OCI-LY1 (cell line): ENCODE measurements at regions not wholly inside any gene's neighbourhood (a gene's known extent, or its start where the extent isn't known, plus 50 kb on each side); places are given as distances from the start of the nearest gene placed in this dataset.

Experiments
- H2AFZ ChIP-seq: fragments of 200-600 bp; sonication (generic), shearing (Covaris generic); 2 replicates; pipeline ENCODE4 v1.6.0; 2014; ENCODE audit warnings: antibody characterized with exemption, mild to moderate bottlenecking, low read length
- H3F3A ChIP-seq: fragments of 200-600 bp; sonication (generic), shearing (Covaris generic); 2 replicates; pipeline ENCODE4 v1.6.0; 2014; ENCODE audit warnings: mild to moderate bottlenecking, antibody characterized with exemption, low read length, moderate library complexity; ENCODE audit not compliant: insufficient read depth
- H3K27ac ChIP-seq: fragments of 200-600 bp; sonication (generic); 2 replicates; pipeline ENCODE4 v1.5.1; 2014; ENCODE audit warnings: low read length, mixed run types, mild to moderate bottlenecking, low read depth; ENCODE audit not compliant: poor library complexity, severe bottlenecking
- H3K27me3 ChIP-seq: fragments of 200-600 bp; sonication (generic); 2 replicates; pipeline ENCODE4 v1.6.0; 2014; ENCODE audit warnings: antibody characterized with exemption, mild to moderate bottlenecking, low read length, moderate library complexity; ENCODE audit not compliant: insufficient read depth
- H3K36me3 ChIP-seq: fragments of 200-600 bp; sonication (generic); 2 replicates; pipeline ENCODE4 v1.6.1; 2014; ENCODE audit warnings: mild to moderate bottlenecking, antibody characterized with exemption, low read length, moderate library complexity, mixed read lengths; ENCODE audit not compliant: insufficient read depth
- H3K4me1 ChIP-seq: fragments of 200-600 bp; sonication (generic); 2 replicates; pipeline ENCODE4 v1.5.1; 2014; ENCODE audit warnings: mild to moderate bottlenecking, low read length, moderate library complexity; ENCODE audit not compliant: insufficient read depth, severe bottlenecking
- H3K4me2 ChIP-seq: fragments of 200-600 bp; sonication (generic), shearing (Covaris generic); 2 replicates; pipeline ENCODE4 v1.6.1; 2014; ENCODE audit warnings: low read length
- H3K4me3 ChIP-seq: fragments of 200-600 bp; sonication (generic); 2 replicates; pipeline ENCODE4 v1.5.1; 2014; ENCODE audit warnings: low read length, low read depth, mild to moderate bottlenecking, mixed read lengths; ENCODE audit not compliant: poor library complexity, severe bottlenecking
- H3K79me2 ChIP-seq: fragments of 200-600 bp; shearing (Covaris generic); 2 replicates; pipeline ENCODE4 v1.6.1; 2016; ENCODE audit warnings: mixed run types, low read length, mixed read lengths; ENCODE audit not compliant: insufficient read depth
- H3K9ac ChIP-seq: fragments of 200-600 bp; sonication (generic), shearing (Covaris generic); 2 replicates; pipeline ENCODE4 v1.6.1; 2014; ENCODE audit warnings: mild to moderate bottlenecking, low read length, mixed read lengths
- H3K9me2 ChIP-seq: fragments of 200-600 bp; sonication (generic), shearing (Covaris generic); 2 replicates; pipeline ENCODE4 v1.6.1; 2014; ENCODE audit warnings: low read depth, mild to moderate bottlenecking, low read length, mixed read lengths
- H3K9me3 ChIP-seq: fragments of 200-600 bp; shearing (Covaris generic); 2 replicates; pipeline ENCODE4 v1.6.1; 2014; ENCODE audit warnings: low read length, mixed read lengths
- H4K20me1 ChIP-seq: fragments of 200-600 bp; sonication (generic), shearing (Covaris generic); 2 replicates; pipeline ENCODE4 v1.6.0; 2016; ENCODE audit warnings: mild to moderate bottlenecking, low read length; ENCODE audit not compliant: insufficient read depth
- CTCF ChIP-seq: fragments of 200-600 bp; sonication (generic), shearing (Covaris generic); IDR thresholded peaks from 2 replicates; pipeline ENCODE4 v1.5.1; 2017; ENCODE audit warnings: mild to moderate bottlenecking, antibody characterized with exemption, low read length, moderate library complexity, mixed read lengths
- EZH2 ChIP-seq: fragments of 200-600 bp; sonication (generic), shearing (Covaris generic); IDR thresholded peaks from 2 replicates; pipeline ENCODE4 v1.8.0; 2017; ENCODE audit warnings: borderline replicate concordance, mixed run types, mild to moderate bottlenecking, antibody characterized with exemption, low read length, moderate library complexity, mixed read lengths

- TF ChIP-seq CTCF (no peak), EZH2 (no peak)
- Histone ChIP-seq H3K9ac (no peak overlapping the region), H3K4me2 (no peak overlapping the region), H3K36me3 (no peaks in the 10 kb centered on the region), H3K27ac (no peak overlapping the region), H3K9me3 (no peaks in the 10 kb centered on the region), H3K27me3 (no peaks in the 10 kb centered on the region), H4K20me1 (no peaks in the 10 kb centered on the region), H3K79me2 (no peaks in the 10 kb centered on the region), H3K9me2 (no peaks in the 10 kb centered on the region), H3K4me3 (no peak overlapping the region), H3K4me1 (no peaks in the 10 kb centered on the region), H2AFZ (no peak overlapping the region), H3F3A (no peaks in the 10 kb centered on the region)
These were observed 566.4 kb downstream of the AJAP1 start for GRCh38 chr1:5220821-5221220.

GRCh38 chr1:5220421-5220820 is 566.0 kb downstream of the AJAP1 start:
- no peak overlapping the region for H3K4me3 ChIP-seq
- no peak overlapping the region for H3K27ac ChIP-seq
- H3K27me3 ChIP-seq: no peaks in the 10 kb centered on the region
- no peaks in the 10 kb centered on the region for H3K36me3 ChIP-seq
- no peak overlapping the region for H3K4me2 ChIP-seq
- H3K9me2 ChIP-seq: no peaks in the 10 kb centered on the region
- H4K20me1 ChIP-seq: no peaks in the 10 kb centered on the region
- TF ChIP-seq CTCF: no peak
- TF ChIP-seq EZH2: no peak
- H3F3A ChIP-seq: no peaks in the 10 kb centered on the region
- no peak overlapping the region for H3K9ac ChIP-seq
- H3K9me3 ChIP-seq: no peaks in the 10 kb centered on the region
- H3K4me1 ChIP-seq: no peaks in the 10 kb centered on the region
- H2AFZ ChIP-seq: no peak overlapping the region
- no peaks in the 10 kb centered on the region for H3K79me2 ChIP-seq

GRCh38 chr1:5200006-5200405 is 545.6 kb downstream of the AJAP1 start:
- Histone ChIP-seq H2AFZ (no peak overlapping the region), H3F3A (no peaks in the 10 kb centered on the region), H3K4me1 (no peaks in the 10 kb centered on the region), H3K27ac (no peak overlapping the region), H3K27me3 (no peaks in the 10 kb centered on the region), H3K9me3 (no peaks in the 10 kb centered on the region), H3K36me3 (no peaks in the 10 kb centered on the region), H3K9me2 (no peaks in the 10 kb centered on the region), H3K4me2 (no peak overlapping the region), H3K79me2 (no peaks in the 10 kb centered on the region), H3K9ac (no peak overlapping the region), H3K4me3 (no peak overlapping the region), H4K20me1 (no peaks in the 10 kb centered on the region)
- TF ChIP-seq CTCF (no peak), EZH2 (no peak)
